ENCODE measurements at regions not wholly inside any gene's neighbourhood (a gene's known extent, or its start where the extent isn't known, plus 50 kb on each side); places are given as distances from the start of the nearest gene placed in this dataset.
A peak's percentile ranks its signal among the peaks of the same experiment; 100 is the strongest.

- Histone ChIP-seq H4K20me1 (ENCODE audit: control insufficient read depth, extremely low read depth, insufficient read depth, low read length) (no peaks in the 10 kb centered on the region), H3K36me3 (ENCODE audit: control insufficient read depth, insufficient read depth, low read length) (no peaks in the 10 kb centered on the region), H3K4me3 (replicated peaks in 1 of 4; ENCODE audit: control extremely low read depth in 1 of 4, insufficient read depth in 1 of 4, low read depth in 3 of 4, low read length in 4 of 4) (no peak overlapping the region), H3K4me2 (ENCODE audit: extremely low read depth, insufficient read depth, low read length) (no peak overlapping the region), H3K27ac (ENCODE audit: insufficient read depth, low read length) (no peak overlapping the region), H3K9ac (ENCODE audit: insufficient read depth, low read length) (no peak overlapping the region), H3K79me2 (ENCODE audit: control insufficient read depth, insufficient read depth, low read length) (no peaks in the 10 kb centered on the region), H3K4me1 (ENCODE audit: control insufficient read depth, extremely low read depth, insufficient read depth, low read length) (no peaks in the 10 kb centered on the region), H2AFZ (ENCODE audit: low read length) (no peak overlapping the region), H3K27me3 (ENCODE audit: control insufficient read depth, insufficient read depth, low read length) (no peaks in the 10 kb centered on the region), H3K9me3 (ENCODE audit: control insufficient read depth, insufficient read depth, low read depth, low read length) (no peaks in the 10 kb centered on the region)
- DNase-seq (ENCODE audit: low read depth in 2 of 2): no peak
- no peak for TF ChIP-seq EZH2 (IDR thresholded peaks at IDR 0.05; ENCODE audit: low read length, missing control alignments)
Measured at GRCh38 chr2:147499785-147500184, 345.0 kb upstream of the ACVR2A start.

GRCh38 chr2:147495734-147496133 lies 349.1 kb upstream of the ACVR2A start:
- no peak for TF ChIP-seq CTCF (conservative IDR thresholded peaks at IDR 0.05 in 1 of 2, IDR thresholded peaks at IDR 0.05 in 1 of 2; ENCODE audit: low read depth in 1 of 2, low read length in 2 of 2)
- TF ChIP-seq EZH2 (IDR thresholded peaks at IDR 0.05; ENCODE audit: low read length, missing control alignments): no peak
- Histone ChIP-seq H3K27ac (ENCODE audit: insufficient read depth, low read length) (no peak overlapping the region), H3K27me3 (ENCODE audit: control insufficient read depth, insufficient read depth, low read length) (no peaks in the 10 kb centered on the region), H3K4me1 (ENCODE audit: control insufficient read depth, extremely low read depth, insufficient read depth, low read length) (no peaks in the 10 kb centered on the region), H2AFZ (ENCODE audit: low read length) (no peak overlapping the region), H3K4me3 (replicated peaks in 1 of 4; ENCODE audit: control extremely low read depth in 1 of 4, insufficient read depth in 1 of 4, low read depth in 3 of 4, low read length in 4 of 4) (no peak overlapping the region), H3K4me2 (ENCODE audit: extremely low read depth, insufficient read depth, low read length) (no peak overlapping the region), H3K79me2 (ENCODE audit: control insufficient read depth, insufficient read depth, low read length) (no peaks in the 10 kb centered on the region), H3K9me3 (ENCODE audit: control insufficient read depth, insufficient read depth, low read depth, low read length) (no peaks in the 10 kb centered on the region), H3K36me3 (ENCODE audit: control insufficient read depth, insufficient read depth, low read length) (no peaks in the 10 kb centered on the region), H3K9ac (ENCODE audit: insufficient read depth, low read length) (no peak overlapping the region), H4K20me1 (ENCODE audit: control insufficient read depth, extremely low read depth, insufficient read depth, low read length) (no peaks in the 10 kb centered on the region)
- DNase-seq (ENCODE audit: low read depth in 2 of 2): peak; percentile 17 to 41

GRCh38 chr2:147492471-147492870 lies 352.4 kb upstream of the ACVR2A start:
- no peak overlapping the region for H3K4me3 ChIP-seq (replicated peaks in 1 of 4; ENCODE audit: control extremely low read depth in 1 of 4, insufficient read depth in 1 of 4, low read depth in 3 of 4, low read length in 4 of 4)
- no peaks in the 10 kb centered on the region for H3K9me3 ChIP-seq (ENCODE audit: control insufficient read depth, insufficient read depth, low read depth, low read length)
- no peaks in the 10 kb centered on the region for H4K20me1 ChIP-seq (ENCODE audit: control insufficient read depth, extremely low read depth, insufficient read depth, low read length)
- no peaks in the 10 kb centered on the region for H3K4me1 ChIP-seq (ENCODE audit: control insufficient read depth, extremely low read depth, insufficient read depth, low read length)
- DNase-seq (ENCODE audit: low read depth in 2 of 2): no peak
- H3K27me3 ChIP-seq (ENCODE audit: control insufficient read depth, insufficient read depth, low read length): no peaks in the 10 kb centered on the region
- H3K36me3 ChIP-seq (ENCODE audit: control insufficient read depth, insufficient read depth, low read length): no peaks in the 10 kb centered on the region
- H2AFZ ChIP-seq (ENCODE audit: low read length): no peak overlapping the region
- no peaks in the 10 kb centered on the region for H3K79me2 ChIP-seq (ENCODE audit: control insufficient read depth, insufficient read depth, low read length)
- H3K9ac ChIP-seq (ENCODE audit: insufficient read depth, low read length): no peak overlapping the region
- H3K27ac ChIP-seq (ENCODE audit: insufficient read depth, low read length): no peak overlapping the region
- TF ChIP-seq EZH2 (IDR thresholded peaks at IDR 0.05; ENCODE audit: low read length, missing control alignments): no peak
- TF ChIP-seq CTCF (conservative IDR thresholded peaks at IDR 0.05 in 1 of 2, IDR thresholded peaks at IDR 0.05 in 1 of 2; ENCODE audit: low read depth in 1 of 2, low read length in 2 of 2): no peak
- H3K4me2 ChIP-seq (ENCODE audit: extremely low read depth, insufficient read depth, low read length): no peak overlapping the region

Data from fibroblast of lung (primary cell).